Stimulated activated CD8-positive, alpha-beta memory T cell treated with anti-CD3 and anti-CD28 coated beads, Interleukin-12 subunit alpha, Interleukin-12 subunit beta, amount 100 ng/mL, for 24 hours (primary cell): ENCODE measurements at regions not wholly inside any gene's neighbourhood (a gene's known extent, or its start where the extent isn't known, plus 50 kb on each side); places are given as distances from the start of the nearest gene placed in this dataset.

ENCODE experiments used
- DNase-seq: peaks from one replicate; pipeline ENCODE4 v3.0.0-alpha.2; 2020; ENCODE audit errors: extremely low read depth

GRCh38 chr15:91473894-91474545 lies 374.0 kb downstream of the SV2B start:
- DNase-seq, result no peak

GRCh38 chr15:91476861-91477260 lies 376.6 kb upstream of the SLCO3A1 start:
- DNase-seq, result no peak

GRCh38 chr15:91478717-91479191 lies 374.8 kb upstream of the SLCO3A1 start:
- no peak for DNase-seq

GRCh38 chr15:91480426-91480825 lies 373.1 kb upstream of the SLCO3A1 start:
- DNase-seq, result no peak

GRCh38 chr15:91482799-91483198 lies 370.7 kb upstream of the SLCO3A1 start:
- no peak for DNase-seq

GRCh38 chr15:91484141-91484540 lies 369.4 kb upstream of the SLCO3A1 start:
- DNase-seq, result no peak

GRCh38 chr15:91488452-91488851 lies 365.1 kb upstream of the SLCO3A1 start:
- no peak for DNase-seq

GRCh38 chr15:91490211-91490610 lies 363.3 kb upstream of the SLCO3A1 start:
- DNase-seq, result no peak

GRCh38 chr15:91491101-91491950 lies 362.2 kb upstream of the SLCO3A1 start:
- no peak for DNase-seq

GRCh38 chr15:91496754-91497691 lies 356.5 kb upstream of the SLCO3A1 start:
- no peak for DNase-seq

- no peak for DNase-seq
These were observed 355.3 kb upstream of the SLCO3A1 start for GRCh38 chr15:91498046-91498748.

GRCh38 chr15:91498749-91499062 lies 354.8 kb upstream of the SLCO3A1 start:
- no peak for DNase-seq

GRCh38 chr15:91499774-91500383 lies 353.6 kb upstream of the SLCO3A1 start:
- no peak for DNase-seq

- DNase-seq, result no peak
These were observed 344.9 kb upstream of the SLCO3A1 start for GRCh38 chr15:91508633-91509032.

- DNase-seq, result no peak
These were observed 339.4 kb upstream of the SLCO3A1 start for GRCh38 chr15:91514147-91514546.

GRCh38 chr15:91515188-91515754 lies 338.2 kb upstream of the SLCO3A1 start:
- DNase-seq, result no peak

GRCh38 chr15:91516866-91517265 lies 336.6 kb upstream of the SLCO3A1 start:
- DNase-seq, result no peak

- no peak for DNase-seq
These were observed 335.9 kb upstream of the SLCO3A1 start for GRCh38 chr15:91517491-91518200.

- no peak for DNase-seq
These were observed 332.7 kb upstream of the SLCO3A1 start for GRCh38 chr15:91520850-91521249.

GRCh38 chr15:91521548-91521947 lies 332.0 kb upstream of the SLCO3A1 start:
- no peak for DNase-seq
